Testis (tissue), 2 donors: ENCODE measurements at regions not wholly inside any gene's neighbourhood (a gene's known extent, or its start where the extent isn't known, plus 50 kb on each side); places are given as distances from the start of the nearest gene placed in this dataset.

Source experiments
- POLR2A ChIP-seq: fragments of 450-650 bp; IDR thresholded peaks from one replicate; pipeline ENCODE4 v1.6.1; 2017; ENCODE audit warnings: antibody characterized with exemption, mild to moderate bottlenecking, moderate library complexity
- TF ChIP-seq, protein P1 (sequence below), 3 experiments: fragments of 450-650 bp in 2 of 3; fragments of 200-600 bp in 1 of 3; sonication (generic) in 1 of 3; IDR thresholded peaks; one replicate each; pipeline ENCODE4 v1.5.1; 2016 to 2019; ENCODE audit warnings: antibody characterized with exemption in 3 of 3, mild to moderate bottlenecking in 2 of 3, moderate library complexity in 1 of 3

DNA sequence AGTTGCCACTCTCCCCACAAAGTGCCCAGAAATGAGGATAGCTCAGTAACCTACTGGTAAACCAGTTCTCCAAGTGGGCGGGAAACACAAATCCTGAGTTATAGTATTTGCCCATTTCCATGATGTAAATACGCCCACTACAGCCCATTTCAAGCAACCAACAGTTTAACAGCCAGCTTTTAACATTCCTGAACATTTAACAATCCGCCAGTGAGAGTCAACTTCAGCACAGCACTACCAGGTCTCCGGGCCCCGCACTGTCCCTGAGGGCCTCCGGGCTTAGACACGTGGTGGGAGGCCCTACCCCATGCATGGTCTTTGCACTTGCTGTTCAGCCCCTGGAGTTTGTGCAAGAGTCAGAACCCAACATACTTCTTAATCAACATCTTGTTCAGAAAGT is 132.0 kb upstream of the CTTNBP2NL start:
- TF ChIP-seq POLR2A: no peak
- TF ChIP-seq, protein P1, sequence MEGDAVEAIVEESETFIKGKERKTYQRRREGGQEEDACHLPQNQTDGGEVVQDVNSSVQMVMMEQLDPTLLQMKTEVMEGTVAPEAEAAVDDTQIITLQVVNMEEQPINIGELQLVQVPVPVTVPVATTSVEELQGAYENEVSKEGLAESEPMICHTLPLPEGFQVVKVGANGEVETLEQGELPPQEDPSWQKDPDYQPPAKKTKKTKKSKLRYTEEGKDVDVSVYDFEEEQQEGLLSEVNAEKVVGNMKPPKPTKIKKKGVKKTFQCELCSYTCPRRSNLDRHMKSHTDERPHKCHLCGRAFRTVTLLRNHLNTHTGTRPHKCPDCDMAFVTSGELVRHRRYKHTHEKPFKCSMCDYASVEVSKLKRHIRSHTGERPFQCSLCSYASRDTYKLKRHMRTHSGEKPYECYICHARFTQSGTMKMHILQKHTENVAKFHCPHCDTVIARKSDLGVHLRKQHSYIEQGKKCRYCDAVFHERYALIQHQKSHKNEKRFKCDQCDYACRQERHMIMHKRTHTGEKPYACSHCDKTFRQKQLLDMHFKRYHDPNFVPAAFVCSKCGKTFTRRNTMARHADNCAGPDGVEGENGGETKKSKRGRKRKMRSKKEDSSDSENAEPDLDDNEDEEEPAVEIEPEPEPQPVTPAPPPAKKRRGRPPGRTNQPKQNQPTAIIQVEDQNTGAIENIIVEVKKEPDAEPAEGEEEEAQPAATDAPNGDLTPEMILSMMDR (IDR thresholded peaks at IDR 0.05): no peak
